Left ventricle myocardium inferior (tissue), 1 donor: ENCODE measurements at regions not wholly inside any gene's neighbourhood (a gene's known extent, or its start where the extent isn't known, plus 50 kb on each side); places are given as distances from the start of the nearest gene placed in this dataset.

ENCODE experiments used
- DNase-seq: peaks from one replicate; pipeline ENCODE4 v3.0.0-alpha.2; 2020
- H3K27ac ChIP-seq: fragments of 200-600 bp; replicated peaks from 2 replicates; pipeline ENCODE4 v1.8.0; 2021
- H3K27me3 ChIP-seq: fragments of 200-600 bp; 2 replicates; pipeline ENCODE4 v1.8.0; 2021; ENCODE audit warnings: low read depth
- H3K36me3 ChIP-seq: fragments of 200-600 bp; 2 replicates; pipeline ENCODE4 v1.8.0; 2021
- H3K4me1 ChIP-seq: fragments of 200-600 bp; 2 replicates; pipeline ENCODE4 v1.8.0; 2021
- H3K4me3 ChIP-seq: fragments of 200-600 bp; 2 replicates; pipeline ENCODE4 v1.8.0; 2021; ENCODE audit warnings: mild to moderate bottlenecking, moderate library complexity
- H3K9me3 ChIP-seq: fragments of 200-600 bp; replicated peaks from 2 replicates; pipeline ENCODE4 v1.8.0; 2021
- intact Hi-C: fragments of 100-400 bp; cut with micrococcal nuclease; formaldehyde crosslinking; loops from one replicate; pipeline ENCODE4 v1.11.0; 2022
- TF ChIP-seq, protein P1 (sequence below): fragments of 200-600 bp; IDR thresholded peaks from 2 replicates; pipeline ENCODE4 v1.8.0; 2021; ENCODE audit warnings: antibody characterized with exemption, mild to moderate bottlenecking, borderline replicate concordance
- donor health status: DM: no; HTN: yes; CAD: no; lungs with severe emphysema.

- TF ChIP-seq, protein P1, sequence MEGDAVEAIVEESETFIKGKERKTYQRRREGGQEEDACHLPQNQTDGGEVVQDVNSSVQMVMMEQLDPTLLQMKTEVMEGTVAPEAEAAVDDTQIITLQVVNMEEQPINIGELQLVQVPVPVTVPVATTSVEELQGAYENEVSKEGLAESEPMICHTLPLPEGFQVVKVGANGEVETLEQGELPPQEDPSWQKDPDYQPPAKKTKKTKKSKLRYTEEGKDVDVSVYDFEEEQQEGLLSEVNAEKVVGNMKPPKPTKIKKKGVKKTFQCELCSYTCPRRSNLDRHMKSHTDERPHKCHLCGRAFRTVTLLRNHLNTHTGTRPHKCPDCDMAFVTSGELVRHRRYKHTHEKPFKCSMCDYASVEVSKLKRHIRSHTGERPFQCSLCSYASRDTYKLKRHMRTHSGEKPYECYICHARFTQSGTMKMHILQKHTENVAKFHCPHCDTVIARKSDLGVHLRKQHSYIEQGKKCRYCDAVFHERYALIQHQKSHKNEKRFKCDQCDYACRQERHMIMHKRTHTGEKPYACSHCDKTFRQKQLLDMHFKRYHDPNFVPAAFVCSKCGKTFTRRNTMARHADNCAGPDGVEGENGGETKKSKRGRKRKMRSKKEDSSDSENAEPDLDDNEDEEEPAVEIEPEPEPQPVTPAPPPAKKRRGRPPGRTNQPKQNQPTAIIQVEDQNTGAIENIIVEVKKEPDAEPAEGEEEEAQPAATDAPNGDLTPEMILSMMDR = no peak
- H3K4me3 ChIP-seq = no peak overlapping the region
- no peaks in the 10 kb centered on the region for H3K27me3 ChIP-seq
- intact Hi-C loops = no loop called here
- peaks cover 13% of the 10 kb centered on the region for H3K36me3 ChIP-seq
- no peak overlapping the region for H3K27ac ChIP-seq
- H3K9me3 ChIP-seq = peaks cover 29% of the 10 kb centered on the region
- no peaks in the 10 kb centered on the region for H3K4me1 ChIP-seq
- DNase-seq = no peak
These were observed 81.9 kb upstream of the PGR start for GRCh38 chr11:101211407-101211975.

DNA sequence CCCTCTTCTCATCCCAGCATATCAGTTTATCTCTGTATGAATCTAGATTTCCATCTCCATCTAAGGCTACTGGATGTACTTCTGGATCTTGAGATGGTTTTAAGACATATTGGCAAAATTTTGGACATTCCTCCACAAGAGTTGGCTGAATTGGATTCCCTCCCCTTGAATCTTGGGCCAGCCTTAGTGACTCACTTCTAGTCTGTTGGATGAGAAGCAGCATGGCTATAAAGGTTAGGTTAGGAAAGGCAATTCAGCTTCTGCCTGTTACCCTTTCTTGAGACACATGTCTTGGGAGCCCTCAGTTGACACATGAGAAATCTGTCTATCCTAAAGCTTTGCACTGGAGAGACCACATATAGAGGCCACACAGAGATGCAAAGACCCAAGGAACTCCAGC lies 73.0 kb upstream of the PGR start:
- no peaks in the 10 kb centered on the region for H3K4me1 ChIP-seq
- H3K27me3 ChIP-seq = no peaks in the 10 kb centered on the region
- no peak overlapping the region for H3K27ac ChIP-seq
- TF ChIP-seq, protein P1 = no peak
- H3K36me3 ChIP-seq = peaks cover 15% of the 10 kb centered on the region
- no peak overlapping the region for H3K4me3 ChIP-seq
- intact Hi-C loops = no loop called here
- H3K9me3 ChIP-seq = peaks cover 36% of the 10 kb centered on the region
- no peak for DNase-seq

DNA sequence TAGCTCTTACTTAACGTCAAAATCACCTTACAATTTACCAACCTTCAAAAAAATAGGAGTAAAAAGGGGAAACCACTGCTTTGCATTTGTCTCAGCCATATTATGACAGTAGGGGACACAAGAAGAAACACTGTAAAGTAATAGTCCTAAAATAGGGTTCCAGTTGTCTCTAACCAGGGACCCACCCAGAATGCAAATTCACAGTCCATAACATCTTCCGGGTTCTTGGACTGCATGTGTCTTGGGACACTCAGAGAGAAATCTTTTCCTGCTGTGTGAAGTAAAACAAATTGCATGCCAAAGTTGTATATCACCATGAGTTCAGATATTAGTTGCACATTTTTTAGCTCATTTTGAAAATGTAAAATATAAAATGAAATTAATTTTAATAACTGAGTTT lies 69.8 kb upstream of the PGR start:
- H3K4me3 ChIP-seq = no peak overlapping the region
- no peak overlapping the region for H3K27ac ChIP-seq
- no peak for DNase-seq
- TF ChIP-seq, protein P1 = no peak
- intact Hi-C loops = no loop called here
- H3K9me3 ChIP-seq = peaks cover 5% of the 10 kb centered on the region
- H3K36me3 ChIP-seq = no peaks in the 10 kb centered on the region
- no peaks in the 10 kb centered on the region for H3K27me3 ChIP-seq
- H3K4me1 ChIP-seq = no peaks in the 10 kb centered on the region

- Histone ChIP-seq H3K36me3 (no peaks in the 10 kb centered on the region), H3K4me1 (no peaks in the 10 kb centered on the region), H3K4me3 (no peak overlapping the region), H3K27ac (no peak overlapping the region), H3K9me3 (no peaks in the 10 kb centered on the region), H3K27me3 (no peaks in the 10 kb centered on the region)
- TF ChIP-seq, protein P1 = no peak
- intact Hi-C loops = no loop called here
- no peak for DNase-seq
These were observed 65.7 kb upstream of the PGR start for GRCh38 chr11:101195294-101195693.

- Histone ChIP-seq H3K27ac (no peak overlapping the region), H3K4me1 (peaks cover 9% of the 10 kb centered on the region), H3K27me3 (no peaks in the 10 kb centered on the region), H3K36me3 (no peaks in the 10 kb centered on the region), H3K4me3 (no peak overlapping the region), H3K9me3 (no peaks in the 10 kb centered on the region)
- no peak for DNase-seq
- TF ChIP-seq, protein P1 = no peak
- intact Hi-C loops = no loop called here
These were observed 59.2 kb upstream of the PGR start for GRCh38 chr11:101188801-101189200.

DNA sequence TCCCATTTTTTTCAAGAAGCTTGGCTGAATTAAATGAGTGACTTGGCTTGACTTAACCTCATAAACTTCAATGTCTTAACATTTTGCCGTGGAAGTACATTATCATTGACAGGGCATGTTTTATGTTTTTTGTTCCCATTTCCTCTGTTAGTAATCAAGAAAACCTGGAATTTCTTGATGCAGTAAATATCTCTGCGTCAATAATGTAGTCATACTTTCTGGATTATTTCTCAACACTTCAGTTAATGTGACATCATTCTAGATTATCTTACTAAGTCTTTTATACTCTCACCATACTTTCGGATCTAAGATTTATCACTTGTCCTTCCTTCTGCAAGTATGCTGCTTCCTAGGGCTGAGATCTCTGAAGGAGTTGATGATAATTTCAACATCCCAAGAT lies 58.6 kb upstream of the PGR start:
- intact Hi-C loops = no loop called here
- Histone ChIP-seq H3K27me3 (no peaks in the 10 kb centered on the region), H3K27ac (no peak overlapping the region), H3K4me3 (no peak overlapping the region), H3K9me3 (no peaks in the 10 kb centered on the region), H3K36me3 (no peaks in the 10 kb centered on the region), H3K4me1 (peaks cover 9% of the 10 kb centered on the region)
- DNase-seq = no peak
- TF ChIP-seq, protein P1 = no peak
